GM12872 (cell line): ENCODE measurements at regions not wholly inside any gene's neighbourhood (a gene's known extent, or its start where the extent isn't known, plus 50 kb on each side); places are given as distances from the start of the nearest gene placed in this dataset.

Experiments
- CTCF ChIP-seq: IDR thresholded peaks from 3 replicates; pipeline ENCODE4 v1.5.1; 2011; ENCODE audit warnings: low read depth, mild to moderate bottlenecking, low read length, moderate library complexity; ENCODE audit not compliant: insufficient read depth

GRCh38 chr4:15293711-15294110 is 134.1 kb upstream of the C1QTNF7 start:
- TF ChIP-seq CTCF, result no peak

GRCh38 chr4:15294202-15294601 is 133.6 kb upstream of the C1QTNF7 start:
- TF ChIP-seq CTCF, result no peak

GRCh38 chr4:15294832-15295231 is 133.0 kb upstream of the C1QTNF7 start:
- TF ChIP-seq CTCF, result no peak

- no peak for TF ChIP-seq CTCF
Measured at GRCh38 chr4:15295421-15296162, 132.2 kb upstream of the C1QTNF7 start.

DNA sequence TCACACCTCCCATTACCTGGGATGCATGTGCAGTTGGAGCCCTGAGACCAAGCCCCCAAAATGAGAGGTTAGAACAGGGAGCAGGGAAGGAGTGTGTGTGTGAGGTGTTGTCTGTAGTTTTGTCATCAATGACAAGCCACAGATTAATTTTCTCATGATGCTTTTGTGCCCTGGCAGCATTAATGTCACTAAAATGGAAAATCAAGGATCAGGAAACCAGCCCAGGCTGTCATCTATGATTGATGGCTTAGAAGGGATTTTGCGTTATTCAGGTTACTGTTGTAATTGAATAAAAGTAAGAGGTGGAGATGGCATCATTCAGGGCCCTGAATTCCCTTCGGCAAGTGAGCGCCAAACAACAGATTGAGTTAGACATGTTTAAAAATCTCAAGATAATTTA is 130.5 kb upstream of the C1QTNF7 start:
- TF ChIP-seq CTCF, result no peak

GRCh38 chr4:15299627-15300026 is 128.2 kb upstream of the C1QTNF7 start:
- TF ChIP-seq CTCF, result no peak

DNA sequence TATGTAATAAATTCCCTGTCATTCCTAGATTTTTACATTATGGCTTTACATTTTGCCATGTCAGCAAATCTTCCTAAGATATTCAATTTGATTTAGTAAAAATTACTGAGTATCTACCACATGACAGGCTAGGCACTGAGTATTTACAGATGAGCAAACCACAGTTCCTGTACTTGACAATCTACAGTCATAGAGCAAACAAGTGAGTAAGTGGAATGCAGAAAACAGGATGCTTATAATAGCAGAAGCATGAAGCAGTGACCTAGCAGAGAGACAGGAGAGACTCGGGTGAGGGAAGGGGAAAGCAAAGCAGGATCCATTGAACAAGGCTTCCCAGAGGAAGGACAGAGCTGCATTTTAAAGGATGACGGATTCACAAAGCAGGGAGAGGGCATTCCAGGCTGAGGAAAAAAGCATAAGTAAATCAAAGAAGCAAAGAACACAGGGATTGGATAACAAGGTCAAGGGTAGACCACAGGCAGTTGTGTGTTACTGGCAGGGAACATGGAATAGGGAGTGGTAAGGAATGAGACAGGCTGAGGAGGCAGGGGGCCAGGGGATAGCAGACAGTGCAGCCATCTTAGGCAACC is 124.7 kb upstream of the C1QTNF7 start:
- no peak for TF ChIP-seq CTCF
